ENCODE measurements at regions not wholly inside any gene's neighbourhood (a gene's known extent, or its start where the extent isn't known, plus 50 kb on each side); places are given as distances from the start of the nearest gene placed in this dataset.

GRCh38 chr7:112616295-112616694 lies 135.5 kb downstream of the LSMEM1 start:
- DNase-seq (no peak), ATAC-seq (ENCODE audit: insufficient read depth, low FRiP score) (no peak)
- TF ChIP-seq CTCF (IDR thresholded peaks at IDR 0.05; ENCODE audit: control extremely low read depth, extremely low read depth), result no peak
- no peaks in the 10 kb centered on the region for H3K36me3 ChIP-seq (ENCODE audit: control insufficient read depth in 4 of 4, insufficient read depth in 4 of 4, low read length in 4 of 4)
- H3K9me3 ChIP-seq (ENCODE audit: control insufficient read depth in 4 of 4, insufficient read depth in 3 of 4, low read length in 3 of 4), result peaks cover 0 to 3% (median 0%) of the 10 kb centered on the region in 4 donors
- no peak overlapping the region for H3K9ac ChIP-seq (ENCODE audit: insufficient read depth in 1 of 2, low read length in 2 of 2)
- WGBS, 2 donors, result 60 to 75% methylated on average over 2 of the region's 2 CpGs
- H3K4me1 ChIP-seq (ENCODE audit: control insufficient read depth in 5 of 5, insufficient read depth in 5 of 5, low read length in 5 of 5), result no peaks in the 10 kb centered on the region
- H3K4me3 ChIP-seq, result no peak overlapping the region
- no peak overlapping the region for H3K27ac ChIP-seq (ENCODE audit: low read depth in 1 of 2, low read length in 1 of 2)
- H3K27me3 ChIP-seq (ENCODE audit: control insufficient read depth in 3 of 3, insufficient read depth in 3 of 3, low read length in 2 of 3), result no peaks in the 10 kb centered on the region

GRCh38 chr7:112619343-112619742 lies 138.6 kb downstream of the LSMEM1 start:
- DNase-seq, result no peak
- no peak overlapping the region for H3K27ac ChIP-seq (ENCODE audit: low read depth in 1 of 2, low read length in 1 of 2)
- no peak for ATAC-seq (ENCODE audit: insufficient read depth, low FRiP score)
- no peak for TF ChIP-seq CTCF (IDR thresholded peaks at IDR 0.05; ENCODE audit: control extremely low read depth, extremely low read depth)
- H3K4me1 ChIP-seq (ENCODE audit: control insufficient read depth in 5 of 5, insufficient read depth in 5 of 5, low read length in 5 of 5), result peaks cover 0 to 3% (median 0%) of the 10 kb centered on the region in 5 donors
- no peak overlapping the region for H3K9ac ChIP-seq (ENCODE audit: insufficient read depth in 1 of 2, low read length in 2 of 2)
- no peaks in the 10 kb centered on the region for H3K36me3 ChIP-seq (ENCODE audit: control insufficient read depth in 4 of 4, insufficient read depth in 4 of 4, low read length in 4 of 4)
- H3K27me3 ChIP-seq (ENCODE audit: control insufficient read depth in 3 of 3, insufficient read depth in 3 of 3, low read length in 2 of 3), result no peaks in the 10 kb centered on the region
- peaks cover 0 to 5% (median 0%) of the 10 kb centered on the region in 4 donors for H3K9me3 ChIP-seq (ENCODE audit: control insufficient read depth in 4 of 4, insufficient read depth in 3 of 4, low read length in 3 of 4)
- H3K4me3 ChIP-seq, result no peak overlapping the region

- H3K9ac ChIP-seq (ENCODE audit: insufficient read depth in 1 of 2, low read length in 2 of 2), result no peak overlapping the region
- no peaks in the 10 kb centered on the region for H3K27me3 ChIP-seq (ENCODE audit: control insufficient read depth in 3 of 3, insufficient read depth in 3 of 3, low read length in 2 of 3)
- no peak for TF ChIP-seq CTCF (IDR thresholded peaks at IDR 0.05; ENCODE audit: control extremely low read depth, extremely low read depth)
- DNase-seq (no peak), ATAC-seq (ENCODE audit: insufficient read depth, low FRiP score) (no peak)
- no peaks in the 10 kb centered on the region for H3K36me3 ChIP-seq (ENCODE audit: control insufficient read depth in 4 of 4, insufficient read depth in 4 of 4, low read length in 4 of 4)
- no peak overlapping the region for H3K4me3 ChIP-seq
- peaks cover 0 to 3% (median 0%) of the 10 kb centered on the region in 5 donors for H3K4me1 ChIP-seq (ENCODE audit: control insufficient read depth in 5 of 5, insufficient read depth in 5 of 5, low read length in 5 of 5)
- H3K27ac ChIP-seq (ENCODE audit: low read depth in 1 of 2, low read length in 1 of 2), result no peak overlapping the region
- WGBS, 2 donors, result 76 to 92% methylated on average over 23 of the region's 23 CpGs
- H3K9me3 ChIP-seq (ENCODE audit: control insufficient read depth in 4 of 4, insufficient read depth in 3 of 4, low read length in 3 of 4), result peaks cover 0 to 3% (median 0%) of the 10 kb centered on the region in 4 donors
Observed at GRCh38 chr7:112622159-112622715, 141.4 kb downstream of the LSMEM1 start.

GRCh38 chr7:112624416-112624815 lies 143.6 kb downstream of the LSMEM1 start:
- TF ChIP-seq CTCF (IDR thresholded peaks at IDR 0.05; ENCODE audit: control extremely low read depth, extremely low read depth), result no peak
- no peak overlapping the region for H3K9ac ChIP-seq (ENCODE audit: insufficient read depth in 1 of 2, low read length in 2 of 2)
- DNase-seq (no peak), ATAC-seq (ENCODE audit: insufficient read depth, low FRiP score) (no peak)
- H3K9me3 ChIP-seq (ENCODE audit: control insufficient read depth in 4 of 4, insufficient read depth in 3 of 4, low read length in 3 of 4), result peaks cover 0 to 3% (median 0%) of the 10 kb centered on the region in 4 donors
- no peaks in the 10 kb centered on the region for H3K27me3 ChIP-seq (ENCODE audit: control insufficient read depth in 3 of 3, insufficient read depth in 3 of 3, low read length in 2 of 3)
- peaks cover 0 to 3% (median 0%) of the 10 kb centered on the region in 5 donors for H3K4me1 ChIP-seq (ENCODE audit: control insufficient read depth in 5 of 5, insufficient read depth in 5 of 5, low read length in 5 of 5)
- no peak overlapping the region for H3K27ac ChIP-seq (ENCODE audit: low read depth in 1 of 2, low read length in 1 of 2)
- H3K36me3 ChIP-seq (ENCODE audit: control insufficient read depth in 4 of 4, insufficient read depth in 4 of 4, low read length in 4 of 4), result no peaks in the 10 kb centered on the region
- H3K4me3 ChIP-seq, result no peak overlapping the region
- WGBS, 2 donors, result 77 to 78% methylated on average over 4 of the region's 4 CpGs

All from lung (tissue), 11 donors.